H1 (cell line): ENCODE measurements at regions not wholly inside any gene's neighbourhood (a gene's known extent, or its start where the extent isn't known, plus 50 kb on each side); places are given as distances from the start of the nearest gene placed in this dataset.
"Not testable (repeated sequence)": the region's sequence is repeated elsewhere in the genome, so short reads cannot be mapped to it uniquely, and the experiment has no call there.

Source experiments
- CTCF ChIA-PET: fragments of 300-600 bp; sonication (Branson Sonifier 250); formaldehyde crosslinking; loops from one replicate; lab custom pipeline; 2021; ENCODE audit not compliant: partially characterized antibody; lab: Charles Lee
- POLR2A ChIA-PET: fragments of 300-600 bp; sonication (Branson Sonifier 250); formaldehyde crosslinking; loops from one replicate; lab custom pipeline; 2021; ENCODE audit warnings: inconsistent platforms; ENCODE audit not compliant: partially characterized antibody; lab: Charles Lee
- DNase-seq, 2 experiments: peaks; one replicate each; pipeline versions ENCODE4 v3.0.0 to v3.0.0-alpha.2; 2010 to 2022; ENCODE audit warnings: low spot score in 2 of 2, low read depth in 1 of 2, mixed read lengths in 1 of 2
- FAIRE-seq: peaks from 2 replicates; lab custom pipeline; 2011; peaks lifted over from hg19 to GRCh38; lab: Jason Lieb, UNC
- H2AFZ ChIP-seq: 2 replicates; pipeline ENCODE4 v1.8.1; 2012; ENCODE audit warnings: low read length, inconsistent platforms
- H2AK5ac ChIP-seq: 2 replicates; pipeline ENCODE4 v1.6.1; 2013; ENCODE audit warnings: low read depth, low read length
- H2BK120ac ChIP-seq: replicated peaks from 2 replicates; pipeline ENCODE3; 2013; ENCODE audit warnings: low read depth, low read length, inconsistent platforms
- H2BK12ac ChIP-seq: 2 replicates; pipeline ENCODE4 v1.6.1; 2013; ENCODE audit warnings: low read depth, low read length
- H2BK15ac ChIP-seq: 2 replicates; pipeline ENCODE4 v1.6.1; 2013; ENCODE audit warnings: low read length
- H2BK20ac ChIP-seq: 2 replicates; pipeline ENCODE4 v1.6.1; 2013; ENCODE audit warnings: low read length
- H2BK5ac ChIP-seq: 2 replicates; pipeline ENCODE4 v1.6.1; 2013; ENCODE audit warnings: low read depth, low read length
- H3K14ac ChIP-seq: 2 replicates; pipeline ENCODE4 v1.6.1; 2013; ENCODE audit warnings: inconsistent platforms; ENCODE audit not compliant: insufficient read length
- H3K18ac ChIP-seq: 2 replicates; pipeline ENCODE4 v1.6.1; 2013; ENCODE audit warnings: low read length; ENCODE audit errors: extremely low read depth
- H3K23ac ChIP-seq: 2 replicates; pipeline ENCODE4 v1.6.1; 2013; ENCODE audit warnings: inconsistent platforms; ENCODE audit not compliant: insufficient read length
- H3K23me2 ChIP-seq: 2 replicates; pipeline ENCODE4 v1.6.1; 2013; ENCODE audit warnings: low read depth, low read length
- H3K27ac ChIP-seq: 2 replicates; pipeline ENCODE4 v1.6.1; 2011; ENCODE audit warnings: low read depth, low read length, inconsistent platforms
- H3K27me3 ChIP-seq, 4 experiments: replicated peaks in 1 of 4; 1 replicate in 1 of 4; 2 replicates in 3 of 4; pipeline versions ENCODE4 v1.6.1 to v1.8.1; 2011 to 2013; ENCODE audit warnings: low read length in 3 of 4, mild to moderate bottlenecking in 3 of 4, inconsistent platforms in 2 of 4, mixed read lengths in 2 of 4, moderate library complexity in 1 of 4; ENCODE audit not compliant: control insufficient read depth in 3 of 4, insufficient read depth in 3 of 4; ENCODE audit errors: extremely low read depth in 1 of 4
- H3K36me3 ChIP-seq, 4 experiments: 2 replicates each; pipeline versions ENCODE4 v1.6.1 to v1.8.1; 2011 to 2013; ENCODE audit warnings: mild to moderate bottlenecking in 4 of 4, low read length in 3 of 4, moderate library complexity in 2 of 4, control low read depth in 1 of 4, inconsistent platforms in 1 of 4; ENCODE audit not compliant: insufficient read depth in 4 of 4, control insufficient read depth in 2 of 4
- H3K4ac ChIP-seq: replicated peaks from 2 replicates; pipeline ENCODE3; 2013; ENCODE audit warnings: low read length, low read depth, mixed read lengths, inconsistent platforms; ENCODE audit not compliant: insufficient read length
- H3K4me1 ChIP-seq, 4 experiments: replicated peaks in 1 of 4; 1 replicate in 1 of 4; 2 replicates in 3 of 4; pipeline versions ENCODE4 v1.6.1 to v1.8.1; 2011 to 2013; ENCODE audit warnings: low read length in 3 of 4, inconsistent platforms in 2 of 4, mixed read lengths in 1 of 4; ENCODE audit not compliant: insufficient read depth in 4 of 4, control insufficient read depth in 3 of 4
- H3K4me2 ChIP-seq, 2 experiments: 2 replicates each; pipeline versions ENCODE4 v1.6.1 to v1.8.1; 2011 to 2013; ENCODE audit warnings: low read depth in 2 of 2, low read length in 2 of 2, control low read depth in 1 of 2, inconsistent platforms in 1 of 2, mild to moderate bottlenecking in 1 of 2; ENCODE audit not compliant: insufficient read depth in 1 of 2
- H3K4me3 ChIP-seq, 4 experiments: fragments of 200-600, 300-600 bp in 1 of 4; sonication (generic), shearing (Covaris generic), sonication (Bioruptor Twin) in 1 of 4; 2 replicates each; pipeline versions ENCODE4 v1.5.1 to v1.8.1; 2011 to 2016; ENCODE audit warnings: low read length in 4 of 4, low read depth in 3 of 4, control low read depth in 2 of 4, inconsistent platforms in 2 of 4, mild to moderate bottlenecking in 2 of 4, mixed read lengths in 1 of 4, moderate library complexity in 1 of 4; ENCODE audit not compliant: insufficient read depth in 2 of 4; ENCODE audit errors: extremely low read depth in 1 of 4
- H3K56ac ChIP-seq: replicated peaks from 2 replicates; pipeline ENCODE3; 2013; ENCODE audit warnings: low read depth, mild to moderate bottlenecking, mixed read lengths, low read length, inconsistent platforms; ENCODE audit not compliant: insufficient read length
- H3K79me1 ChIP-seq: 2 replicates; pipeline ENCODE4 v1.6.1; 2013; ENCODE audit warnings: low read depth, low read length, control low read depth
- H3K79me2 ChIP-seq, 2 experiments: 2 replicates each; pipeline versions ENCODE4 v1.6.1 to v1.8.1; 2012 to 2013; ENCODE audit warnings: low read length in 2 of 2, mild to moderate bottlenecking in 2 of 2, inconsistent platforms in 1 of 2; ENCODE audit not compliant: insufficient read depth in 2 of 2, control insufficient read depth in 1 of 2
- H3K9ac ChIP-seq, 4 experiments: replicated peaks in 1 of 4; 1 replicate in 1 of 4; 2 replicates in 3 of 4; pipeline versions ENCODE4 v1.6.1 to v1.8.1; 2011 to 2013; ENCODE audit warnings: low read depth in 3 of 4, low read length in 3 of 4, control low read depth in 2 of 4, mild to moderate bottlenecking in 2 of 4, moderate library complexity in 2 of 4, inconsistent platforms in 1 of 4; ENCODE audit errors: extremely low read depth in 1 of 4
- H3K9me3 ChIP-seq, 2 experiments: 2 replicates each; pipeline versions ENCODE4 v1.6.1 to v1.8.1; 2012 to 2013; ENCODE audit warnings: mild to moderate bottlenecking in 2 of 2, moderate library complexity in 2 of 2, control low read depth in 1 of 2, inconsistent platforms in 1 of 2, low read depth in 1 of 2, low read length in 1 of 2, mixed read lengths in 1 of 2; ENCODE audit not compliant: insufficient read depth in 2 of 2
- H4K20me1 ChIP-seq, 2 experiments: replicated peaks in 1 of 2; 2 replicates each; pipeline versions ENCODE3 to v1.8.1; 2011 to 2013; ENCODE audit warnings: inconsistent platforms in 2 of 2, low read length in 2 of 2, mild to moderate bottlenecking in 1 of 2; ENCODE audit not compliant: insufficient read depth in 2 of 2, control insufficient read depth in 1 of 2
- H4K5ac ChIP-seq: 2 replicates; pipeline ENCODE4 v1.6.1; 2013; ENCODE audit warnings: low read length, low read depth, mixed read lengths, inconsistent platforms; ENCODE audit not compliant: insufficient read length
- H4K8ac ChIP-seq: 2 replicates; pipeline ENCODE4 v1.8.0; 2013; ENCODE audit warnings: mild to moderate bottlenecking, moderate library complexity, low read length, inconsistent platforms; ENCODE audit not compliant: insufficient read depth; ENCODE audit errors: extremely low read depth
- H4K91ac ChIP-seq: replicated peaks from 2 replicates; pipeline ENCODE3; 2013; ENCODE audit warnings: low read length, mixed read lengths, inconsistent platforms; ENCODE audit not compliant: insufficient read length
- WGBS, 2 experiments: shearing (Covaris generic) in 1 of 2; methylation state at CpG; one replicate each; pipeline versions ENCODE4 v1.1.6 to v1.1.7; 2013 to 2015; ENCODE audit warnings: low lambda C conversion rate in 2 of 2, mixed read lengths in 2 of 2, inconsistent platforms in 1 of 2, low coverage in 1 of 2, missing lambda C conversion rate in 1 of 2; ENCODE audit not compliant: insufficient replicate concordance in 2 of 2, insufficient coverage in 1 of 2, insufficient read length in 1 of 2; ENCODE audit errors: extremely low coverage in 1 of 2, missing lambda C conversion rate in 1 of 2; 5-methylcytosine and 5-hydroxymethylcytosine counted together

- H3K23me2 ChIP-seq, H3K4ac ChIP-seq, H3K4me3 ChIP-seq, H4K91ac ChIP-seq, H3K36me3 ChIP-seq, H2BK20ac ChIP-seq, H2BK120ac ChIP-seq, H3K23ac ChIP-seq, H4K8ac ChIP-seq, H4K5ac ChIP-seq, H3K14ac ChIP-seq, H2BK5ac ChIP-seq, H2AK5ac ChIP-seq, POLR2A ChIA-PET, H2BK12ac ChIP-seq, H3K4me1 ChIP-seq, H3K18ac ChIP-seq, H3K79me2 ChIP-seq, H3K27me3 ChIP-seq, H2AFZ ChIP-seq, H3K56ac ChIP-seq, H3K4me2 ChIP-seq, H4K20me1 ChIP-seq, H3K79me1 ChIP-seq, H3K9ac ChIP-seq, FAIRE-seq, CTCF ChIA-PET, DNase-seq, H3K27ac ChIP-seq, H2BK15ac ChIP-seq, H3K9me3 ChIP-seq: not testable (repeated sequence)
- 100% methylated on average over 1 of the region's 2 CpGs; no CpG with 5 or more reads in 1 of the 2 experiments for WGBS, 2 experiments
Measured at GRCh38 chr2:87547106-87547505, 200.8 kb upstream of the PLGLB2 start.

GRCh38 chr2:87547966-87548365 is 199.9 kb upstream of the PLGLB2 start:
- H3K9me3 ChIP-seq, H3K79me2 ChIP-seq, H4K5ac ChIP-seq, H3K4me1 ChIP-seq, H2BK120ac ChIP-seq, H3K36me3 ChIP-seq, H3K4me2 ChIP-seq, H2BK15ac ChIP-seq, H2AK5ac ChIP-seq, H2AFZ ChIP-seq, H3K27me3 ChIP-seq, DNase-seq, POLR2A ChIA-PET, H3K18ac ChIP-seq, H3K14ac ChIP-seq, H3K9ac ChIP-seq, H3K79me1 ChIP-seq, H3K4me3 ChIP-seq, H4K91ac ChIP-seq, H3K27ac ChIP-seq, CTCF ChIA-PET, H3K23ac ChIP-seq, H2BK12ac ChIP-seq, H2BK20ac ChIP-seq, H2BK5ac ChIP-seq, H3K56ac ChIP-seq, H4K20me1 ChIP-seq, H4K8ac ChIP-seq, FAIRE-seq, H3K4ac ChIP-seq, H3K23me2 ChIP-seq: not testable (repeated sequence)
